HFFc6 (cell line): ENCODE measurements at regions not wholly inside any gene's neighbourhood (a gene's known extent, or its start where the extent isn't known, plus 50 kb on each side); places are given as distances from the start of the nearest gene placed in this dataset.

ENCODE experiments used
- DNase-seq: peaks from one replicate; pipeline ENCODE4 v3.0.0-alpha.2; 2018
- H3K27ac Mint-ChIP-seq: 2 replicates; pipeline ENCODE4 v1.8.0; 2020; ENCODE audit warnings: mild to moderate bottlenecking, mixed read lengths
- H3K27me3 Mint-ChIP-seq: 2 replicates; pipeline ENCODE4 v1.8.0; 2021; ENCODE audit warnings: mild to moderate bottlenecking, moderate library complexity, mixed read lengths; ENCODE audit not compliant: insufficient read depth
- H3K36me3 Mint-ChIP-seq: 2 replicates; pipeline ENCODE4 v1.8.0; 2021; ENCODE audit warnings: low read depth, mixed read lengths
- H3K4me1 Mint-ChIP-seq: 2 replicates; pipeline ENCODE4 v1.8.0; 2020; ENCODE audit warnings: low read depth, mixed read lengths
- H3K4me3 Mint-ChIP-seq: 2 replicates; pipeline ENCODE4 v1.8.0; 2020; ENCODE audit warnings: mild to moderate bottlenecking, moderate library complexity, mixed read lengths
- H3K9me3 Mint-ChIP-seq: 2 replicates; pipeline ENCODE4 v1.8.0; 2020; ENCODE audit warnings: mild to moderate bottlenecking, mixed read lengths
- TF ChIP-seq, protein P1 (sequence below): fragments of 200-600 bp; sonication (generic); IDR thresholded peaks from 2 replicates; pipeline ENCODE4 v1.5.0; 2021; ENCODE audit warnings: antibody characterized with exemption, mild to moderate bottlenecking

DNA sequence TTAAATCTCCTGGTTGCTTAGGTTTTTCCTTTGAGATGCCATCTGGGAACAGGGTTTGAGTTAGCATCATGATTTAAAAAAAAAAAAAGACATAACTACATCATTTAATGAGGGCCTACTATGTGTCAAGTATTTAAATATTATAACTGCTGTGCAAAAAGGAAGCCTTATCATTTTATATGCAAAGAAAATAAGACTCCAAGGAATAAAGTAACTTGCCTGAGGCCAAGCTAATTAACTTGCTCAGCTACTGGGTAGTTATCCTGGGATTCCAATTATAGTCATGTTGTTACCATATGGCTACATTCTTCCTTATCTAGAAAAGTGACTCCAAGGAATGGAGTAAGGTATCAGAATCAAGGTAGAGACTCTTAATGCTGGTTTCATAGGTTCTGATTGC lies 123.5 kb downstream of the SLC41A2 start:
- Mint-ChIP-seq H3K27ac (no peak overlapping the region), H3K9me3 (no peaks in the 10 kb centered on the region), H3K36me3 (no peaks in the 10 kb centered on the region), H3K4me1 (no peaks in the 10 kb centered on the region), H3K27me3 (no peaks in the 10 kb centered on the region), H3K4me3 (no peak overlapping the region)
- TF ChIP-seq, protein P1, sequence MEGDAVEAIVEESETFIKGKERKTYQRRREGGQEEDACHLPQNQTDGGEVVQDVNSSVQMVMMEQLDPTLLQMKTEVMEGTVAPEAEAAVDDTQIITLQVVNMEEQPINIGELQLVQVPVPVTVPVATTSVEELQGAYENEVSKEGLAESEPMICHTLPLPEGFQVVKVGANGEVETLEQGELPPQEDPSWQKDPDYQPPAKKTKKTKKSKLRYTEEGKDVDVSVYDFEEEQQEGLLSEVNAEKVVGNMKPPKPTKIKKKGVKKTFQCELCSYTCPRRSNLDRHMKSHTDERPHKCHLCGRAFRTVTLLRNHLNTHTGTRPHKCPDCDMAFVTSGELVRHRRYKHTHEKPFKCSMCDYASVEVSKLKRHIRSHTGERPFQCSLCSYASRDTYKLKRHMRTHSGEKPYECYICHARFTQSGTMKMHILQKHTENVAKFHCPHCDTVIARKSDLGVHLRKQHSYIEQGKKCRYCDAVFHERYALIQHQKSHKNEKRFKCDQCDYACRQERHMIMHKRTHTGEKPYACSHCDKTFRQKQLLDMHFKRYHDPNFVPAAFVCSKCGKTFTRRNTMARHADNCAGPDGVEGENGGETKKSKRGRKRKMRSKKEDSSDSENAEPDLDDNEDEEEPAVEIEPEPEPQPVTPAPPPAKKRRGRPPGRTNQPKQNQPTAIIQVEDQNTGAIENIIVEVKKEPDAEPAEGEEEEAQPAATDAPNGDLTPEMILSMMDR: no peak
- DNase-seq: no peak

DNA sequence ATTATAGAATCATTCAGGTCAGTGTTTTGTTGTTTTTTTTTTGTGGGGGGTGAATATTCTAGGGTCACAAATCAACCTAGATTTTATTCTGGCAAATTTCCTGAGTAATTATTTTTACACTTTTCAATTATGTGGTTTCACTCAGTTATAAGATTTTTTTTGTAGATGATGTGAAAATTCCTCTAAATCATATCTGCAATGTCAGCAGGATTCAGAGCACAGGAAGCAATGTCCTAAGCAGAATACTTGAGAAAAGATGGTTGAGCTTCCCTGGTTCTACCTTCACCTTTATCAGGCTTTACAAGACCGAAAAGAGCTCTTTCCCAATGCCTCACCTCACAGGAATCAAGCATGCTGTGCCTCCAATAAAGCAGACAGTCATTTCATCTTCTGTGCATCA lies 124.3 kb downstream of the SLC41A2 start:
- H3K36me3 Mint-ChIP-seq: no peaks in the 10 kb centered on the region

DNA sequence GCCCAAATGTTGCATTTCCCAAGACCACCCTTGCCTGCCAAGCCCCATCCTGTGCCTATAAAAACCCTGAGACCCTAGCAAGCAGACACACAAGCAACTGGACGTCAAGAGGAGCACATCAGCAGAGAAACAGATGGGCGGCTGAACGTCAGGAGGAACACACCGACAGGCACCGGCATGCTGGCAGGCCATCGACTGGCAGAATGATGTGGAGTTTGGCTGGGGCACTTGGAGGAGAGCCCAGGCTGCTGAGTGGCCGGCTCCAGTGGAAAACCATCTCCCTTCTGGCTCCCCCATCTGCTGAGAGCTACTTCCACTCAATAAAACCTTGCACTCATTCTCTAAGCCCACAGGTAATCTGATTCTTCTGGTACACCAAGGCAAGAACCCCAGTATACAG lies 130.1 kb downstream of the SLC41A2 start:
- no peaks in the 10 kb centered on the region for H3K4me1 Mint-ChIP-seq
- peaks cover 6% of the 10 kb centered on the region; the same call in 1 of the 2 replicates for H3K9me3 Mint-ChIP-seq
- H3K27me3 Mint-ChIP-seq: peaks cover 2% of the 10 kb centered on the region
- H3K4me3 Mint-ChIP-seq: no peak overlapping the region
- H3K36me3 Mint-ChIP-seq: peaks cover 9% of the 10 kb centered on the region; the same call in 1 of the 2 replicates
- TF ChIP-seq, protein P1: no peak
- DNase-seq: no peak
- no peak overlapping the region for H3K27ac Mint-ChIP-seq

More for the DNA sequence above, 124.3 kb downstream of the SLC41A2 start:
- Mint-ChIP-seq H3K4me1 (no peaks in the 10 kb centered on the region), H3K27ac (no peak overlapping the region), H3K27me3 (no peaks in the 10 kb centered on the region), H3K9me3 (no peaks in the 10 kb centered on the region), H3K4me3 (no peak overlapping the region)
- TF ChIP-seq, protein P1: no peak
- no peak for DNase-seq

DNA sequence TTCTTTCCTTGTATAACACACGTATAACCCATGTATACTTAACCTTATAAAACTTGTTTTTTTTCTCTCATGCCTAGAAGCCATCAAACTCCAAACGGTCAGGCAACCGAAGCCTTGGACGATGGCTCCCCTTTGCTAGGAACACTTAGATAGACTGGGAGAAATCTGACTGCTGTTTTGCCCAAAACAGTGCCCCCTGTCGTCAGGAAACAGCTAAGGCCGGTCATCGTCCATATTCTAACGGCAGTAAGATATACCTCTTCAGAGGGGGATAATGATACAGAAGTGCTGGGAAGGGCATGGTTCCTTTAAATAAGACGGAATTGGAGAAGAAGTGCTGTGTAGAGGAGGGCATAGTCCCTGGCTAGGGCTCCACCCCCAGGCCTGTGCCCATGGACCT lies 130.5 kb downstream of the SLC41A2 start:
- no peak overlapping the region for H3K27ac Mint-ChIP-seq

DNA sequence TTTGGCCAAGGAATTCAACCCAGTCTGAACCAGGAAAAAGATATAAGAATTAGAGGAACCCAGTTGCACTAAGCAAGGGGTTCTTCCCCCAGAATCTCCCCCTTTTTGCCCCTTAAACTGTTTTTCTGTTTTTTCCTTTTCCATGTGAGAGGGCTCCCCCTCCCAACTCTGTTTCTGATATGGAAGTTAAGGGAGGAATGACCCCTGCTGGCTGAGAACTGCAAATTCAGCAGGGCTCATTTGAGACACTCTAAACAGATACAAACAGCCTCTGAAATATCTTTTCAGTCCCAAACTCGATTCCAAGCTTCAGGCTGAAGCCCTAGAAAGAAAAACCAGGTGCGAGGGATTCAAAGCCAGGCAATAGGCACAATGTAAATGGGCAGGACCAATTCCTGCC lies 132.7 kb downstream of the SLC41A2 start:
- DNase-seq: no peak
- H3K4me1 Mint-ChIP-seq: no peaks in the 10 kb centered on the region
- TF ChIP-seq, protein P1: peak; percentile 79
- peaks cover 2% of the 10 kb centered on the region for H3K27me3 Mint-ChIP-seq
- peaks cover 9% of the 10 kb centered on the region; the same call in 1 of the 2 replicates for H3K36me3 Mint-ChIP-seq
- peaks cover 6% of the 10 kb centered on the region; the same call in 1 of the 2 replicates for H3K9me3 Mint-ChIP-seq
- no peak overlapping the region for H3K27ac Mint-ChIP-seq
- no peak overlapping the region for H3K4me3 Mint-ChIP-seq

More for the DNA sequence above, 130.5 kb downstream of the SLC41A2 start:
- H3K4me1 Mint-ChIP-seq: no peaks in the 10 kb centered on the region
- H3K9me3 Mint-ChIP-seq: peaks cover 6% of the 10 kb centered on the region; the same call in 1 of the 2 replicates
- DNase-seq: no peak
- peaks cover 9% of the 10 kb centered on the region; the same call in 1 of the 2 replicates for H3K36me3 Mint-ChIP-seq
- H3K4me3 Mint-ChIP-seq: no peak overlapping the region
- TF ChIP-seq, protein P1: peak; percentile 75
- H3K27me3 Mint-ChIP-seq: peaks cover 2% of the 10 kb centered on the region
